Neutrophil (primary cell): ENCODE measurements at regions not wholly inside any gene's neighbourhood (a gene's known extent, or its start where the extent isn't known, plus 50 kb on each side); places are given as distances from the start of the nearest gene placed in this dataset.

Experiments used
- H3K27ac ChIP-seq: fragments of 200-600 bp; sonication (generic); 2 replicates; pipeline ENCODE4 v1.5.1; 2016; ENCODE audit warnings: mild to moderate bottlenecking, moderate library complexity
- H3K27me3 ChIP-seq: fragments of 200-600 bp; sonication (generic); 2 replicates; pipeline ENCODE4 v1.6.0; 2016; ENCODE audit warnings: mild to moderate bottlenecking
- H3K36me3 ChIP-seq: fragments of 200-600 bp; sonication (generic); 2 replicates; pipeline ENCODE4 v1.5.1; 2017
- H3K4me1 ChIP-seq, 2 experiments: fragments of 200-600 bp in 1 of 2; sonication (generic) in 1 of 2; 1 replicate in 1 of 2; 2 replicates in 1 of 2; pipeline versions ENCODE4 v1.5.1 to v1.6.1; 2013 to 2016; ENCODE audit warnings: low read depth in 1 of 2, low read length in 1 of 2, mild to moderate bottlenecking in 1 of 2, moderate library complexity in 1 of 2; ENCODE audit not compliant: control insufficient read depth in 1 of 2, insufficient read depth in 1 of 2
- H3K4me3 ChIP-seq, 2 experiments: fragments of 200-600 bp in 1 of 2; sonication (generic) in 1 of 2; 1 replicate in 1 of 2; 2 replicates in 1 of 2; pipeline ENCODE4 v1.5.1; 2013 to 2016; ENCODE audit warnings: low read depth in 1 of 2, low read length in 1 of 2, mild to moderate bottlenecking in 1 of 2, moderate library complexity in 1 of 2
- H3K9me3 ChIP-seq: fragments of 200-600 bp; sonication (generic); 2 replicates; pipeline ENCODE4 v1.5.1; 2016
- CTCF ChIP-seq: fragments of 200-600 bp; sonication (generic); IDR thresholded peaks from 2 replicates; pipeline ENCODE4 v1.5.1; 2016; ENCODE audit warnings: antibody characterized with exemption

GRCh38 chr18:56235481-56236013 lies 402.8 kb downstream of the TXNL1 start:
- no peaks in the 10 kb centered on the region for H3K36me3 ChIP-seq
- no peak overlapping the region for H3K4me3 ChIP-seq
- H3K27ac ChIP-seq = no peak overlapping the region
- no peaks in the 10 kb centered on the region for H3K9me3 ChIP-seq
- peaks cover 7% of the 10 kb centered on the region for H3K27me3 ChIP-seq
- no peaks in the 10 kb centered on the region for H3K4me1 ChIP-seq
- no peak for TF ChIP-seq CTCF

GRCh38 chr18:56235071-56235470 lies 403.3 kb downstream of the TXNL1 start:
- Histone ChIP-seq H3K4me3 (no peak overlapping the region), H3K27me3 (peaks cover 7% of the 10 kb centered on the region), H3K4me1 (no peaks in the 10 kb centered on the region), H3K36me3 (no peaks in the 10 kb centered on the region), H3K27ac (no peak overlapping the region), H3K9me3 (no peaks in the 10 kb centered on the region)
- no peak for TF ChIP-seq CTCF

GRCh38 chr18:56233595-56233994 lies 404.8 kb downstream of the TXNL1 start:
- Histone ChIP-seq H3K27ac (no peak overlapping the region), H3K9me3 (no peaks in the 10 kb centered on the region), H3K4me1 (no peaks in the 10 kb centered on the region), H3K36me3 (no peaks in the 10 kb centered on the region), H3K27me3 (peaks cover 7% of the 10 kb centered on the region), H3K4me3 (no peak overlapping the region)
- no peak for TF ChIP-seq CTCF

GRCh38 chr18:56226025-56226424 lies 412.4 kb downstream of the TXNL1 start:
- Histone ChIP-seq H3K36me3 (no peaks in the 10 kb centered on the region), H3K9me3 (no peaks in the 10 kb centered on the region), H3K4me3 (no peak overlapping the region), H3K27ac (no peak overlapping the region), H3K4me1 (no peaks in the 10 kb centered on the region), H3K27me3 (no peaks in the 10 kb centered on the region)
- TF ChIP-seq CTCF = no peak

GRCh38 chr18:56224669-56225561 lies 413.5 kb downstream of the TXNL1 start:
- Histone ChIP-seq H3K27me3 (no peaks in the 10 kb centered on the region), H3K4me1 (no peaks in the 10 kb centered on the region), H3K9me3 (no peaks in the 10 kb centered on the region), H3K4me3 (no peak overlapping the region), H3K36me3 (no peaks in the 10 kb centered on the region), H3K27ac (no peak overlapping the region)
- no peak for TF ChIP-seq CTCF
